ENCODE measurements at regions not wholly inside any gene's neighbourhood (a gene's known extent, or its start where the extent isn't known, plus 50 kb on each side); places are given as distances from the start of the nearest gene placed in this dataset.

DNA sequence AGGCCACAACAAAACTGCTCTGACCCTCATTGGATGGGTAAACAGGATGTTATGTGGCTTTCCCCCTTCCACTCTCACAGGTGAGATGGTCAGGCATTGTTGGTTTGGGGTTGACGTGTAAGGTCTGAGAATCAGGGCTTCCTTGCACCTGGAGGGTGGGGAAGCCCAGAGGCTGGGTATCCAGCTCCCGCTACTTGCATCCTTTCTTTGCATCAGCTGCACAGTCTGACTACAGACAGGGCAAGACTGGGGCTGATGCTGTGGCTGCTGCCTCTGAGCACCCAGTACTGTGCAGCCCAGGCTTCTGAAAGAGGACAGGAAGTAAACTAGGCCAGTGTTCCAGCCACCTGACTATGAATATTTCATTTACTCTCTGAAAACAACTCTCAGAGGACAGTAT, 58.0 kb upstream of the ATP2B2 start:
- Histone ChIP-seq H3K4me3 (no peak overlapping the region), H3K27me3 (no peaks in the 10 kb centered on the region), H3K27ac (no peak overlapping the region)

DNA sequence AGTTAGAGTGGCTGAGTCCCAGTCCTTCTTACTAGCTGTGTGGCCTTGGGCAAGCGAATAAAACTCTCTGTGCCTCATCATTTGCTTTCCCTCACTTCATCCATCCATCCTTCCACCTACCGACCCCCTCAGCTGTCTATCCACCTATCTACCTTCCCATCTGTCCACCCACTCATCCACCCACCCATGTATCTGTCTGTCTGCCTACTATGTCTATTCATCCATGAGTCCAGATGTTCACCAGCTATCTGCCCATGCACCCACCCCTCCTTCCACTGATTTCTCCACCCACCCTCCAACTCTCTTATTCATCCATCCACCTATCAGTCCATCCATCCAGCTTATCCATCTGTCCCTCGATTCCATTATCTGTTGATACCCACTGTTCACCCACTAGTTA, 60.4 kb upstream of the ATP2B2 start:
- peaks cover 3 to 20% (median 12%) of the 10 kb centered on the region in 10 experiments; a peak in 17 of 20 replicates for H3K4me1 ChIP-seq
- no peaks in the 10 kb centered on the region for H4K20me1 ChIP-seq
- no peak overlapping the region for H3K4me3 ChIP-seq
- no peak overlapping the region for H3K9ac ChIP-seq
- H3K9me3 ChIP-seq (replicated peaks in 1 of 11): no peaks in the 10 kb centered on the region
- H3K4me2 ChIP-seq: no peak overlapping the region
- no peaks in the 10 kb centered on the region for H3K36me3 ChIP-seq
- TF ChIP-seq Cebpa-rat (IDR thresholded peaks at IDR 0.05): no peak
- H3K27me3 ChIP-seq: no peaks in the 10 kb centered on the region
- no peak overlapping the region for H3K27ac ChIP-seq

More for the DNA sequence above, 58.0 kb upstream of the ATP2B2 start:
- Histone ChIP-seq H3K4me2 (peak overlapping the region in 1 of 11 experiments; percentile 18; a peak in 1 of 22 replicates), H3K9ac (no peak overlapping the region), H3K9me3 (replicated peaks in 1 of 11) (no peaks in the 10 kb centered on the region), H4K20me1 (no peaks in the 10 kb centered on the region), H3K36me3 (no peaks in the 10 kb centered on the region), H3K4me1 (peaks cover 5 to 18% (median 10%) of the 10 kb centered on the region in 10 experiments; a peak in 19 of 20 replicates)
- TF ChIP-seq Cebpa-rat (IDR thresholded peaks at IDR 0.05): no peak

DNA sequence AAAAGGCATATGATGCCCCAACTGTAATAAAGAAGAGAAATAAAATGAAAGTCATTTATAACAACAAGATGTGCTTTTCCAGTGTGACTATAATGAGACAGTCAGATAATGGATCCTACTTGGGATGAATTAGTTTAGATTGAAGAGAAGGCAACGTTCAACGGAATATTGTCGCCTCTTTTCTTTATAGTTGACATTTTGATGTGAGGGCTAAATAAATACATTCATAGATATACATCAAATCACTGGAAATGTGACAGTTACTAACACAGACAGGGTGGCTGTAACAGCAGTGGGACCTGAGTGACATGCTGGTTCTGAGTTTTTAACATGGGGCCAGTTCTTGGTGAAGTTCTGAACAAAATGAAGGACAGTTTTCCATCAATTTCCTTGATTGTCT, 61.1 kb upstream of the ATP2B2 start:
- peaks cover 3 to 20% (median 12%) of the 10 kb centered on the region in 10 experiments; a peak in 17 of 20 replicates for H3K4me1 ChIP-seq
- H3K9ac ChIP-seq: no peak overlapping the region
- no peak overlapping the region for H3K4me3 ChIP-seq
- no peaks in the 10 kb centered on the region for H3K36me3 ChIP-seq
- TF ChIP-seq Cebpa-rat (IDR thresholded peaks at IDR 0.05): no peak
- H3K9me3 ChIP-seq (replicated peaks in 1 of 11): no peaks in the 10 kb centered on the region
- no peak overlapping the region for H3K4me2 ChIP-seq
- H3K27ac ChIP-seq: no peak overlapping the region
- no peaks in the 10 kb centered on the region for H3K27me3 ChIP-seq
- H4K20me1 ChIP-seq: no peaks in the 10 kb centered on the region

DNA sequence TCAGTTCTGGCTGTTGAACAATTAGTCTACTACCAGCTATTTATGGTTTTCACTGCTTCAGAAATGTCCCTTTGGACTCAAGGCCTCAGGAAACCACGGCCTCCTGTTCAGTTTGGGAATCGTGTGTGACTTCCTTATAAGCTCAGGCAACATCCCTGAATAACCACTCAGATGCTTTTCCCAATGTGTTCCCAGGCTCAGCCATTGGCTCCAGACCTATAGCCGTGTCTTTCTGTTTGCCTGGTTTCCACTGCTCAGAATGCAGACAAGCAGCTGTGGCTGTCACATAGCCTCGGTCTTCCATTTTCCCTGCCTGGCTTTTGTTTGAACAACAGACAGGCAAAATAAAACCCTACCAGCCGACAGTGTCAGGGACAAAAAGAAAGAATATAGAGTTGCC, 63.2 kb upstream of the ATP2B2 start:
- H3K4me1 ChIP-seq: peaks cover 0 to 18% (median 11%) of the 10 kb centered on the region in 10 experiments; a peak in 13 of 20 replicates
- H3K27ac ChIP-seq: no peak overlapping the region
- no peak overlapping the region for H3K4me3 ChIP-seq
- H4K20me1 ChIP-seq: no peaks in the 10 kb centered on the region
- H3K9me3 ChIP-seq (replicated peaks in 1 of 11): 0 out of 22 replicates have a peak, but pooled peaks cover 0 to 4% (median 0%) of the 10 kb centered on the region in 11 experiments
- H3K36me3 ChIP-seq: no peaks in the 10 kb centered on the region
- H3K4me2 ChIP-seq: peak overlapping the region in 9 of 11 experiments; percentile 24 to 66 (median 58); a peak in 15 of 22 replicates
- H3K9ac ChIP-seq: no peak overlapping the region
- no peak for TF ChIP-seq Cebpa-rat (IDR thresholded peaks at IDR 0.05)
- no peaks in the 10 kb centered on the region for H3K27me3 ChIP-seq

- Histone ChIP-seq H3K9me3 (replicated peaks in 1 of 11) (0 out of 22 replicates have a peak, but pooled peaks cover 0 to 4% (median 0%) of the 10 kb centered on the region in 11 experiments), H3K4me2 (no peak overlapping the region), H3K27ac (no peak overlapping the region), H3K4me3 (no peak overlapping the region), H3K27me3 (no peaks in the 10 kb centered on the region), H3K4me1 (peaks cover 0 to 18% (median 10%) of the 10 kb centered on the region in 10 experiments; a peak in 13 of 20 replicates), H3K9ac (no peak overlapping the region), H3K36me3 (no peaks in the 10 kb centered on the region), H4K20me1 (no peaks in the 10 kb centered on the region; a peak in 1 of 22 replicates)
- no peak for TF ChIP-seq Cebpa-rat (IDR thresholded peaks at IDR 0.05)
Measured at GRCh38 chr3:10570196-10570946, 65.0 kb upstream of the ATP2B2 start.

DNA sequence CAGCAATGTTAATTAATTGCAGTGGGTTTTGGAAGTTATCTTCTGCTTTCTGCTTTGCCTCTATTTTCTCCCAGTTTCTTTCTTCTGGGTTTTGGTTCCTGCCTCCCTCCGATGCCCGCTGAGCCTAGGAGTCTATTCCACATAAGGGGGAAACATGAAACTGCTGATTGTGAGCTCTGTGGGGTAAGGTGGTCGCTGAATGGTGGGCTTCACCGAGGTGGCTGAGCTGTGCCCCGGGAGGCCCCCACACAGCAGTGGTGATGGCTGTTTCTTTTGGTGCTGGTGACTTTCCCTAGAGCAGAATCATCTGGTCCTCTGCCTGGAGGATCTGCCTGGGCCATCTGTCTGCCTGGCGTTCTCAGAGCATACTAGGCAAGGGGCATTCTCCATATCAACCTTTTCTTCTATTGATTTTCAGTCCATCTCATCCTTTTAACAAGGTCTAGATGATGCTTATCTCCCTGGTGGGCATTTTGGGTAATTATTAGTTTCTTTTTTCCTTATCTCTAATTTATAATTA, 68.8 kb upstream of the ATP2B2 start:
- H3K36me3 ChIP-seq: no peaks in the 10 kb centered on the region
- no peak for TF ChIP-seq Cebpa-rat (IDR thresholded peaks at IDR 0.05)
- no peak overlapping the region for H3K4me2 ChIP-seq
- H3K27me3 ChIP-seq: no peaks in the 10 kb centered on the region
- H3K9me3 ChIP-seq (replicated peaks in 1 of 11): 0 out of 22 replicates have a peak, but pooled peaks cover 0 to 4% (median 0%) of the 10 kb centered on the region in 11 experiments
- no peak overlapping the region for H3K27ac ChIP-seq
- H3K9ac ChIP-seq: no peak overlapping the region
- peaks cover 0 to 2% (median 0%) of the 10 kb centered on the region in 10 experiments; a peak in 2 of 20 replicates for H3K4me1 ChIP-seq
- H4K20me1 ChIP-seq: no peaks in the 10 kb centered on the region; a peak in 1 of 22 replicates
- H3K4me3 ChIP-seq: no peak overlapping the region

DNA sequence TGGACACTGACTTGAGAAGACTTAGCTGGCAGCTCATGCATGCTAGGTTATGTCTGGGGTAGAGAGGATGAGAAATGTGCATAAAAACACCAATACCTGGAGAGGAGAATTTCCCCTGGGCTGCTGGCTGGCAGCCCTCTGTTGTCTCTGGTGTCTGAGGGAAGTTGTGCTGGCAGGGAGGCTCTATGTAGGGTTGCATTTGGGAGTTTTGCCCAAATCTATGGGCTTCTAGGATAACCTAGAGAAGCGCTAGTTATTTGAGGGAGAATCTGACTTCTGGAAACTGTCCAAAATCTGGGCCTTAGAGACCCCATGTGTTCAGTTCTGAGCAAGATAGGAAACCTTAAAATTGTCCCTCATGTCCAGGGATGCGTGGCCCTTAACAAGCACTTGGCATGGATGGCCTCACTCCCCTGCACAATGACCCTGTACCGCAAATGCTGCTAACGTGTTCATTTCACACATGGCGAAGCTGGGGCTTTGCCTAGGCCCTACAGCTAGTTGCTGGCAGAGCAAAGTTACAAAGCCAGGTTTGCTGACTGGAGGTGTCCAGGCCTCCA, 70.3 kb upstream of the ATP2B2 start:
- Histone ChIP-seq H3K4me1 (no peaks in the 10 kb centered on the region), H3K27ac (no peak overlapping the region), H3K4me2 (no peak overlapping the region), H3K4me3 (no peak overlapping the region), H4K20me1 (no peaks in the 10 kb centered on the region; a peak in 1 of 22 replicates), H3K27me3 (no peaks in the 10 kb centered on the region), H3K9me3 (replicated peaks in 1 of 11) (0 out of 22 replicates have a peak, but pooled peaks cover 0 to 4% (median 0%) of the 10 kb centered on the region in 11 experiments), H3K36me3 (no peaks in the 10 kb centered on the region), H3K9ac (no peak overlapping the region)
- no peak for TF ChIP-seq Cebpa-rat (IDR thresholded peaks at IDR 0.05)

DNA sequence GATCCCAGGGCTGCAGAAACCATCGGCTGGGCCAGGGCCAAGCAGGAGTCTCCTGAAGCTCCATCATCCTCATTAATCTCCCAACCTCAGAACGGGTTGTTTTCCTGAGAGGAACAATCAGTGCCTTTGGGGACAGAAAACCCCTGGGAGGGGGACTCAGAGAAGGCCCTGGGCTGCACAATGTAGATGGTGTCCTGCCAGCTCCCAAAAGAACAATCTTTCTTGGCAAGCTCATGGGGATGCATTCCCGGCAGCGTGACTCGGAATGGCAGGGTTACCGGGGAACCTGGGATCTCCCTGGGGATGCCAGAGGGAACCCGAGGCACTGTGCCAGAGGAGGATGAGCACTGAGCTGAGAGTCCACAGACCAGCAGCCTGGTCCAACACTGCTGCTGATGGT, 72.1 kb upstream of the ATP2B2 start:
- Histone ChIP-seq H3K9me3 (replicated peaks in 1 of 11) (no peaks in the 10 kb centered on the region), H3K36me3 (no peaks in the 10 kb centered on the region), H3K4me3 (no peak overlapping the region), H3K27ac (no peak overlapping the region), H3K4me2 (no peak overlapping the region), H3K4me1 (no peaks in the 10 kb centered on the region), H3K27me3 (no peaks in the 10 kb centered on the region), H4K20me1 (no peaks in the 10 kb centered on the region; a peak in 1 of 22 replicates), H3K9ac (no peak overlapping the region)
- TF ChIP-seq Cebpa-rat (IDR thresholded peaks at IDR 0.05): no peak

DNA sequence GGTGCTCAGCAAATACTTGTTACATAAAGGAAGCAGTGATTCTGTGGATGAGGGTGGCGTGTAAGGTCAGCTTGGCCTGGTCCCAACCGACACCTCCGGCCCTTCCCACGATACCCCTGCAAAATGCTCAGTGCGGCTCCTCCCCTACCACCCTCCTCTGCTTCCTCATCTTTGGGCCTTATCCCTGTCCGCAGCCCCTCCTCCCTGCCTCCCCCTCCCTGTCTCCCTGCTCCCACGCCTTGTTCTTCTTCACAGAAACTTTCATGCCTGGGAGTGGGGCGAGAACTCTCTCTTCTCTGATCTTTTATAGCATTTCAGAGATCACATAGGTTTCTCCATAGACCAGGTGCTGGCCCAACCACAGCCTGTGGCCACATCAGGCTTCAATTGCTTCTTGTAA, 75.0 kb upstream of the ATP2B2 start:
- H3K9ac ChIP-seq: no peak overlapping the region
- no peak overlapping the region for H3K4me3 ChIP-seq
- no peaks in the 10 kb centered on the region for H3K4me1 ChIP-seq
- 0 out of 22 replicates have a peak, but pooled peaks cover 0 to 3% (median 0%) of the 10 kb centered on the region in 11 experiments for H4K20me1 ChIP-seq
- no peaks in the 10 kb centered on the region for H3K9me3 ChIP-seq (replicated peaks in 1 of 11)
- no peaks in the 10 kb centered on the region for H3K36me3 ChIP-seq
- H3K27me3 ChIP-seq: no peaks in the 10 kb centered on the region
- no peak overlapping the region for H3K27ac ChIP-seq
- no peak for TF ChIP-seq Cebpa-rat (IDR thresholded peaks at IDR 0.05)
- no peak overlapping the region for H3K4me2 ChIP-seq

Data from BLaER1 treated with 17β-estradiol and CSF1 and Interleukin-3, amounts not matched to agents 10 nM and 100 nM (cell line).